BLaER1 (cell line): ENCODE measurements at regions not wholly inside any gene's neighbourhood (a gene's known extent, or its start where the extent isn't known, plus 50 kb on each side); places are given as distances from the start of the nearest gene placed in this dataset.
"Not testable (repeated sequence)": the region's sequence is repeated elsewhere in the genome, so short reads cannot be mapped to it uniquely, and the experiment has no call there.

Source experiments
- H3K27ac ChIP-seq: shearing (Covaris generic); formaldehyde crosslinking; 2 replicates; pipeline ENCODE4 v1.8.1; 2022
- H3K27me3 ChIP-seq: shearing (Covaris generic); formaldehyde crosslinking; 2 replicates; pipeline ENCODE4 v1.8.1; 2022
- H3K36me3 ChIP-seq: shearing (Covaris generic); formaldehyde crosslinking; 2 replicates; pipeline ENCODE4 v1.8.1; 2022
- H3K4me1 ChIP-seq: shearing (Covaris generic); formaldehyde crosslinking; 2 replicates; pipeline ENCODE4 v1.8.1; 2022
- H3K4me2 ChIP-seq: shearing (Covaris generic); formaldehyde crosslinking; 2 replicates; pipeline ENCODE4 v1.8.1; 2022
- H3K4me3 ChIP-seq: shearing (Covaris generic); formaldehyde crosslinking; 2 replicates; pipeline ENCODE4 v1.8.1; 2022
- H3K9ac ChIP-seq: shearing (Covaris generic); formaldehyde crosslinking; 2 replicates; pipeline ENCODE4 v1.8.1; 2022
- H3K9me3 ChIP-seq: shearing (Covaris generic); formaldehyde crosslinking; 2 replicates; pipeline ENCODE4 v1.8.1; 2022
- H4K20me1 ChIP-seq: shearing (Covaris generic); formaldehyde crosslinking; 2 replicates; pipeline ENCODE4 v1.8.1; 2022
- Cebpa-rat ChIP-seq: shearing (Covaris generic); IDR thresholded peaks from 2 replicates; pipeline ENCODE4 v1.8.1; 2022

GRCh38 chr7:58085444-58085843 lies 635.5 kb downstream of the ZNF716 start:
- not testable (repeated sequence) for H3K4me2 ChIP-seq, H4K20me1 ChIP-seq, H3K4me1 ChIP-seq, H3K4me3 ChIP-seq, H3K27ac ChIP-seq, H3K27me3 ChIP-seq, H3K36me3 ChIP-seq, H3K9ac ChIP-seq
- H3K9me3 ChIP-seq, result peaks cover 33% of the 10 kb centered on the region

GRCh38 chr7:58086461-58086860 lies 636.5 kb downstream of the ZNF716 start:
- Histone ChIP-seq H3K27ac (no peak overlapping the region), H3K9ac (no peak overlapping the region), H3K27me3 (no peaks in the 10 kb centered on the region), H3K9me3 (peaks cover 36% of the 10 kb centered on the region), H4K20me1 (no peaks in the 10 kb centered on the region), H3K4me2 (no peak overlapping the region), H3K36me3 (no peaks in the 10 kb centered on the region), H3K4me3 (no peak overlapping the region), H3K4me1 (no peaks in the 10 kb centered on the region)
- no peak for TF ChIP-seq Cebpa-rat

GRCh38 chr7:58086871-58087535 lies 637.0 kb downstream of the ZNF716 start:
- Histone ChIP-seq H3K9me3 (peaks cover 36% of the 10 kb centered on the region), H3K4me2 (no peak overlapping the region), H3K9ac (no peak overlapping the region), H3K27me3 (no peaks in the 10 kb centered on the region), H3K27ac (no peak overlapping the region), H3K36me3 (no peaks in the 10 kb centered on the region), H3K4me1 (no peaks in the 10 kb centered on the region), H4K20me1 (no peaks in the 10 kb centered on the region), H3K4me3 (no peak overlapping the region)
- no peak for TF ChIP-seq Cebpa-rat

- peaks cover 36% of the 10 kb centered on the region for H3K9me3 ChIP-seq
- H3K4me3 ChIP-seq, result 0 out of 2 replicates have a peak overlapping the region, but pooled peaks have one; percentile 5
- no peak for TF ChIP-seq Cebpa-rat
- H3K4me1 ChIP-seq, result no peaks in the 10 kb centered on the region
- no peak overlapping the region for H3K9ac ChIP-seq
- no peaks in the 10 kb centered on the region for H3K27me3 ChIP-seq
- no peaks in the 10 kb centered on the region for H4K20me1 ChIP-seq
- no peaks in the 10 kb centered on the region for H3K36me3 ChIP-seq
- H3K27ac ChIP-seq, result no peak overlapping the region
- H3K4me2 ChIP-seq, result no peak overlapping the region
These were observed 637.7 kb downstream of the ZNF716 start for GRCh38 chr7:58087536-58088190.

GRCh38 chr7:58088191-58088560 lies 638.2 kb downstream of the ZNF716 start:
- Histone ChIP-seq H3K4me3 (0 out of 2 replicates have a peak overlapping the region, but pooled peaks have one; percentile 5), H3K9me3 (peaks cover 36% of the 10 kb centered on the region)
- not testable (repeated sequence) for H3K36me3 ChIP-seq, H3K4me2 ChIP-seq, H3K27ac ChIP-seq, H4K20me1 ChIP-seq, H3K9ac ChIP-seq, H3K27me3 ChIP-seq, H3K4me1 ChIP-seq

GRCh38 chr7:58091063-58091462 lies 641.1 kb downstream of the ZNF716 start:
- H3K27me3 ChIP-seq, H3K36me3 ChIP-seq, H3K4me1 ChIP-seq, H3K9ac ChIP-seq, H3K4me3 ChIP-seq, H3K4me2 ChIP-seq, H3K27ac ChIP-seq, H4K20me1 ChIP-seq: not testable (repeated sequence)
- H3K9me3 ChIP-seq, result peaks cover 36% of the 10 kb centered on the region
